ENCODE measurements at regions not wholly inside any gene's neighbourhood (a gene's known extent, or its start where the extent isn't known, plus 50 kb on each side); places are given as distances from the start of the nearest gene placed in this dataset.

DNA sequence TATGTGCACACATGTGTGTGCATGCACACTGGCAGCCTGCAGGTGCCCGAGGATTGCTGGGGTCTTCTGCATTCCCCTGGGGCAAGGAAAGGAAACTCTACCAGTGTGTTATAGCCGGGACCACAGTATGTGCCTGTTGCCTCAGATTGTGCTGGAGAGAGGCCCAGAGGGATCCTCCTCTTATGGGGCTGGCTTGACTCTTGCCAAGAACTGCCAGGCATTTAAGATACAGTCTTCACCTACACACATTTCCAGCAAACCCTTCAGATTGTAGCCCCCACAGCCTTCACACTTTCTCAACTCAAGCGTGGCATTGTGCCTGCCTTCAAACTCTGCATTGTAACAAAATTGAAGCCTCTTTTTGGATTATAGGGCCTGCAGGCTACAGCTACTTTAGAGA lies 176.7 kb upstream of the DYRK2 start:
- TF ChIP-seq EP300 (conservative IDR thresholded peaks at IDR 0.05; ENCODE audit: poor library complexity, severe bottlenecking) (no peak), POLR2AphosphoS5 (IDR thresholded peaks at IDR 0.05) (no peak), TAF1 (IDR thresholded peaks at IDR 0.05; ENCODE audit: low read depth) (no peak), EZH2 (IDR thresholded peaks at IDR 0.05; ENCODE audit: borderline replicate concordance, insufficient read depth, low read length, poor library complexity, severe bottlenecking) (no peak), CTCF (IDR thresholded peaks at IDR 0.05; ENCODE audit: poor library complexity, severe bottlenecking) (no peak), RAD21 (conservative IDR thresholded peaks at IDR 0.05) (no peak), SMC3 (conservative IDR thresholded peaks at IDR 0.05; ENCODE audit: poor library complexity) (no peak)
- TF ChIP-seq, protein P1, sequence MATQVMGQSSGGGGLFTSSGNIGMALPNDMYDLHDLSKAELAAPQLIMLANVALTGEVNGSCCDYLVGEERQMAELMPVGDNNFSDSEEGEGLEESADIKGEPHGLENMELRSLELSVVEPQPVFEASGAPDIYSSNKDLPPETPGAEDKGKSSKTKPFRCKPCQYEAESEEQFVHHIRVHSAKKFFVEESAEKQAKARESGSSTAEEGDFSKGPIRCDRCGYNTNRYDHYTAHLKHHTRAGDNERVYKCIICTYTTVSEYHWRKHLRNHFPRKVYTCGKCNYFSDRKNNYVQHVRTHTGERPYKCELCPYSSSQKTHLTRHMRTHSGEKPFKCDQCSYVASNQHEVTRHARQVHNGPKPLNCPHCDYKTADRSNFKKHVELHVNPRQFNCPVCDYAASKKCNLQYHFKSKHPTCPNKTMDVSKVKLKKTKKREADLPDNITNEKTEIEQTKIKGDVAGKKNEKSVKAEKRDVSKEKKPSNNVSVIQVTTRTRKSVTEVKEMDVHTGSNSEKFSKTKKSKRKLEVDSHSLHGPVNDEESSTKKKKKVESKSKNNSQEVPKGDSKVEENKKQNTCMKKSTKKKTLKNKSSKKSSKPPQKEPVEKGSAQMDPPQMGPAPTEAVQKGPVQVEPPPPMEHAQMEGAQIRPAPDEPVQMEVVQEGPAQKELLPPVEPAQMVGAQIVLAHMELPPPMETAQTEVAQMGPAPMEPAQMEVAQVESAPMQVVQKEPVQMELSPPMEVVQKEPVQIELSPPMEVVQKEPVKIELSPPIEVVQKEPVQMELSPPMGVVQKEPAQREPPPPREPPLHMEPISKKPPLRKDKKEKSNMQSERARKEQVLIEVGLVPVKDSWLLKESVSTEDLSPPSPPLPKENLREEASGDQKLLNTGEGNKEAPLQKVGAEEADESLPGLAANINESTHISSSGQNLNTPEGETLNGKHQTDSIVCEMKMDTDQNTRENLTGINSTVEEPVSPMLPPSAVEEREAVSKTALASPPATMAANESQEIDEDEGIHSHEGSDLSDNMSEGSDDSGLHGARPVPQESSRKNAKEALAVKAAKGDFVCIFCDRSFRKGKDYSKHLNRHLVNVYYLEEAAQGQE (IDR thresholded peaks at IDR 0.05; ENCODE audit: borderline replicate concordance): no peak

Measured in neural cell (in vitro differentiated cells).